H1 (cell line): ENCODE measurements at regions not wholly inside any gene's neighbourhood (a gene's known extent, or its start where the extent isn't known, plus 50 kb on each side); places are given as distances from the start of the nearest gene placed in this dataset.

Experiments
- CTCF ChIA-PET: fragments of 300-600 bp; sonication (Branson Sonifier 250); formaldehyde crosslinking; loops from one replicate; lab custom pipeline; 2021; ENCODE audit not compliant: partially characterized antibody; lab: Charles Lee
- POLR2A ChIA-PET: fragments of 300-600 bp; sonication (Branson Sonifier 250); formaldehyde crosslinking; loops from one replicate; lab custom pipeline; 2021; ENCODE audit warnings: inconsistent platforms; ENCODE audit not compliant: partially characterized antibody; lab: Charles Lee
- DNase-seq, 2 experiments: peaks; one replicate each; pipeline versions ENCODE4 v3.0.0 to v3.0.0-alpha.2; 2010 to 2022; ENCODE audit warnings: low spot score in 2 of 2, low read depth in 1 of 2, mixed read lengths in 1 of 2
- FAIRE-seq: peaks from 2 replicates; lab custom pipeline; 2011; peaks lifted over from hg19 to GRCh38; lab: Jason Lieb, UNC
- H2AFZ ChIP-seq: 2 replicates; pipeline ENCODE4 v1.8.1; 2012; ENCODE audit warnings: low read length, inconsistent platforms
- H2AK5ac ChIP-seq: 2 replicates; pipeline ENCODE4 v1.6.1; 2013; ENCODE audit warnings: low read depth, low read length
- H2BK120ac ChIP-seq: replicated peaks from 2 replicates; pipeline ENCODE3; 2013; ENCODE audit warnings: low read depth, low read length, inconsistent platforms
- H2BK12ac ChIP-seq: 2 replicates; pipeline ENCODE4 v1.6.1; 2013; ENCODE audit warnings: low read depth, low read length
- H2BK15ac ChIP-seq: 2 replicates; pipeline ENCODE4 v1.6.1; 2013; ENCODE audit warnings: low read length
- H2BK20ac ChIP-seq: 2 replicates; pipeline ENCODE4 v1.6.1; 2013; ENCODE audit warnings: low read length
- H2BK5ac ChIP-seq: 2 replicates; pipeline ENCODE4 v1.6.1; 2013; ENCODE audit warnings: low read depth, low read length
- H3K14ac ChIP-seq: 2 replicates; pipeline ENCODE4 v1.6.1; 2013; ENCODE audit warnings: inconsistent platforms; ENCODE audit not compliant: insufficient read length
- H3K18ac ChIP-seq: 2 replicates; pipeline ENCODE4 v1.6.1; 2013; ENCODE audit warnings: low read length; ENCODE audit errors: extremely low read depth
- H3K23ac ChIP-seq: 2 replicates; pipeline ENCODE4 v1.6.1; 2013; ENCODE audit warnings: inconsistent platforms; ENCODE audit not compliant: insufficient read length
- H3K23me2 ChIP-seq: 2 replicates; pipeline ENCODE4 v1.6.1; 2013; ENCODE audit warnings: low read depth, low read length
- H3K27ac ChIP-seq: 2 replicates; pipeline ENCODE4 v1.6.1; 2011; ENCODE audit warnings: low read depth, low read length, inconsistent platforms
- H3K27me3 ChIP-seq, 4 experiments: replicated peaks in 1 of 4; 1 replicate in 1 of 4; 2 replicates in 3 of 4; pipeline versions ENCODE4 v1.6.1 to v1.8.1; 2011 to 2013; ENCODE audit warnings: low read length in 3 of 4, mild to moderate bottlenecking in 3 of 4, inconsistent platforms in 2 of 4, mixed read lengths in 2 of 4, moderate library complexity in 1 of 4; ENCODE audit not compliant: control insufficient read depth in 3 of 4, insufficient read depth in 3 of 4; ENCODE audit errors: extremely low read depth in 1 of 4
- H3K36me3 ChIP-seq, 4 experiments: 2 replicates each; pipeline versions ENCODE4 v1.6.1 to v1.8.1; 2011 to 2013; ENCODE audit warnings: mild to moderate bottlenecking in 4 of 4, low read length in 3 of 4, moderate library complexity in 2 of 4, control low read depth in 1 of 4, inconsistent platforms in 1 of 4; ENCODE audit not compliant: insufficient read depth in 4 of 4, control insufficient read depth in 2 of 4
- H3K4ac ChIP-seq: replicated peaks from 2 replicates; pipeline ENCODE3; 2013; ENCODE audit warnings: low read length, low read depth, mixed read lengths, inconsistent platforms; ENCODE audit not compliant: insufficient read length
- H3K4me1 ChIP-seq, 4 experiments: replicated peaks in 1 of 4; 1 replicate in 1 of 4; 2 replicates in 3 of 4; pipeline versions ENCODE4 v1.6.1 to v1.8.1; 2011 to 2013; ENCODE audit warnings: low read length in 3 of 4, inconsistent platforms in 2 of 4, mixed read lengths in 1 of 4; ENCODE audit not compliant: insufficient read depth in 4 of 4, control insufficient read depth in 3 of 4
- H3K4me2 ChIP-seq, 2 experiments: 2 replicates each; pipeline versions ENCODE4 v1.6.1 to v1.8.1; 2011 to 2013; ENCODE audit warnings: low read depth in 2 of 2, low read length in 2 of 2, control low read depth in 1 of 2, inconsistent platforms in 1 of 2, mild to moderate bottlenecking in 1 of 2; ENCODE audit not compliant: insufficient read depth in 1 of 2
- H3K4me3 ChIP-seq, 4 experiments: fragments of 200-600, 300-600 bp in 1 of 4; sonication (generic), shearing (Covaris generic), sonication (Bioruptor Twin) in 1 of 4; 2 replicates each; pipeline versions ENCODE4 v1.5.1 to v1.8.1; 2011 to 2016; ENCODE audit warnings: low read length in 4 of 4, low read depth in 3 of 4, control low read depth in 2 of 4, inconsistent platforms in 2 of 4, mild to moderate bottlenecking in 2 of 4, mixed read lengths in 1 of 4, moderate library complexity in 1 of 4; ENCODE audit not compliant: insufficient read depth in 2 of 4; ENCODE audit errors: extremely low read depth in 1 of 4
- H3K56ac ChIP-seq: replicated peaks from 2 replicates; pipeline ENCODE3; 2013; ENCODE audit warnings: low read depth, mild to moderate bottlenecking, mixed read lengths, low read length, inconsistent platforms; ENCODE audit not compliant: insufficient read length
- H3K79me1 ChIP-seq: 2 replicates; pipeline ENCODE4 v1.6.1; 2013; ENCODE audit warnings: low read depth, low read length, control low read depth
- H3K79me2 ChIP-seq, 2 experiments: 2 replicates each; pipeline versions ENCODE4 v1.6.1 to v1.8.1; 2012 to 2013; ENCODE audit warnings: low read length in 2 of 2, mild to moderate bottlenecking in 2 of 2, inconsistent platforms in 1 of 2; ENCODE audit not compliant: insufficient read depth in 2 of 2, control insufficient read depth in 1 of 2
- H3K9ac ChIP-seq, 4 experiments: replicated peaks in 1 of 4; 1 replicate in 1 of 4; 2 replicates in 3 of 4; pipeline versions ENCODE4 v1.6.1 to v1.8.1; 2011 to 2013; ENCODE audit warnings: low read depth in 3 of 4, low read length in 3 of 4, control low read depth in 2 of 4, mild to moderate bottlenecking in 2 of 4, moderate library complexity in 2 of 4, inconsistent platforms in 1 of 4; ENCODE audit errors: extremely low read depth in 1 of 4
- H3K9me3 ChIP-seq, 2 experiments: 2 replicates each; pipeline versions ENCODE4 v1.6.1 to v1.8.1; 2012 to 2013; ENCODE audit warnings: mild to moderate bottlenecking in 2 of 2, moderate library complexity in 2 of 2, control low read depth in 1 of 2, inconsistent platforms in 1 of 2, low read depth in 1 of 2, low read length in 1 of 2, mixed read lengths in 1 of 2; ENCODE audit not compliant: insufficient read depth in 2 of 2
- H4K20me1 ChIP-seq, 2 experiments: replicated peaks in 1 of 2; 2 replicates each; pipeline versions ENCODE3 to v1.8.1; 2011 to 2013; ENCODE audit warnings: inconsistent platforms in 2 of 2, low read length in 2 of 2, mild to moderate bottlenecking in 1 of 2; ENCODE audit not compliant: insufficient read depth in 2 of 2, control insufficient read depth in 1 of 2
- H4K5ac ChIP-seq: 2 replicates; pipeline ENCODE4 v1.6.1; 2013; ENCODE audit warnings: low read length, low read depth, mixed read lengths, inconsistent platforms; ENCODE audit not compliant: insufficient read length
- H4K8ac ChIP-seq: 2 replicates; pipeline ENCODE4 v1.8.0; 2013; ENCODE audit warnings: mild to moderate bottlenecking, moderate library complexity, low read length, inconsistent platforms; ENCODE audit not compliant: insufficient read depth; ENCODE audit errors: extremely low read depth
- H4K91ac ChIP-seq: replicated peaks from 2 replicates; pipeline ENCODE3; 2013; ENCODE audit warnings: low read length, mixed read lengths, inconsistent platforms; ENCODE audit not compliant: insufficient read length
- BRCA1 ChIP-seq: IDR thresholded peaks from 2 replicates; pipeline ENCODE4 v1.6.1; 2012; ENCODE audit warnings: low read depth, low read length, improper control_type of control experiment
- WGBS, 2 experiments: shearing (Covaris generic) in 1 of 2; methylation state at CpG; one replicate each; pipeline versions ENCODE4 v1.1.6 to v1.1.7; 2013 to 2015; ENCODE audit warnings: low lambda C conversion rate in 2 of 2, mixed read lengths in 2 of 2, inconsistent platforms in 1 of 2, low coverage in 1 of 2, missing lambda C conversion rate in 1 of 2; ENCODE audit not compliant: insufficient replicate concordance in 2 of 2, insufficient coverage in 1 of 2, insufficient read length in 1 of 2; ENCODE audit errors: extremely low coverage in 1 of 2, missing lambda C conversion rate in 1 of 2; 5-methylcytosine and 5-hydroxymethylcytosine counted together

DNA sequence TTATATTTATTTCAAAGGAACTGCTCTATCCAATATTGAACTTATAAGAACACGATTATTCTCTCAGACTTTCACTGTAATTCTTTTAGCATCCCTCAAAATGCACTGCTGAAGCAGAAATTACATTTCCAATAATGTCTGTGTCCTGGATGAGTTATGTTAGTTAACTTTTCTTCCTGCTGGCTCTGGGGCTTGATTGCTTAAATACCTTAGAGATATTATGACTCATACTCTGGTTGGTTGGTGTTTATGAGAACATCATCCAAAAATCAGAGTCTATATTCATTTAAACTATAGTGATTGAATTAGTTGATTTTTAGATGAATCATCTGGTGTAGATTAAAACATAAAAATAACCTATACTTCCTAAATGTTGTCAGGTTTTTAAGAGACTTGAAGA is 246.3 kb upstream of the VWC2 start:
- no peaks in the 10 kb centered on the region for H3K9me3 ChIP-seq
- H2BK12ac ChIP-seq = no peak overlapping the region
- H2BK15ac ChIP-seq = no peak overlapping the region
- no peaks in the 10 kb centered on the region for H3K23me2 ChIP-seq
- 95% methylated on average over 1 of the region's 1 CpG; no CpG with 5 or more reads in 1 of the 2 experiments for WGBS, 2 experiments
- no peak overlapping the region for H4K5ac ChIP-seq
- H2BK5ac ChIP-seq = no peak overlapping the region
- CTCF ChIA-PET = no interaction called here
- no peaks in the 10 kb centered on the region for H3K27me3 ChIP-seq
- FAIRE-seq (no peak), DNase-seq (no peak)
- H3K79me2 ChIP-seq = no peaks in the 10 kb centered on the region
- H3K56ac ChIP-seq = no peak overlapping the region
- no peaks in the 10 kb centered on the region for H3K79me1 ChIP-seq
- H2AK5ac ChIP-seq = no peak overlapping the region
- no peaks in the 10 kb centered on the region for H4K20me1 ChIP-seq
- POLR2A ChIA-PET = no interaction called here
- no peak overlapping the region for H3K27ac ChIP-seq
- no peak overlapping the region for H4K91ac ChIP-seq
- H3K4ac ChIP-seq = no peak overlapping the region
- no peak overlapping the region for H4K8ac ChIP-seq
- no peak overlapping the region for H3K18ac ChIP-seq
- no peak for TF ChIP-seq BRCA1
- no peak overlapping the region for H3K4me3 ChIP-seq
- H3K36me3 ChIP-seq = no peaks in the 10 kb centered on the region
- H2AFZ ChIP-seq = no peak overlapping the region
- no peak overlapping the region for H3K23ac ChIP-seq
- H3K14ac ChIP-seq = no peak overlapping the region
- H3K9ac ChIP-seq = no peak overlapping the region
- no peak overlapping the region for H3K4me2 ChIP-seq
- no peaks in the 10 kb centered on the region for H3K4me1 ChIP-seq
- no peak overlapping the region for H2BK120ac ChIP-seq
- H2BK20ac ChIP-seq = no peak overlapping the region
